Inferior parietal cortex (tissue), 1 donor: ENCODE measurements at regions not wholly inside any gene's neighbourhood (a gene's known extent, or its start where the extent isn't known, plus 50 kb on each side); places are given as distances from the start of the nearest gene placed in this dataset.
"Not testable (repeated sequence)": the region's sequence is repeated elsewhere in the genome, so short reads cannot be mapped to it uniquely, and the experiment has no call there.

Experiments used
- DNase-seq: peaks from one replicate; pipeline ENCODE4 v3.0.0-alpha.2; 2016; ENCODE audit errors: extremely low spot score

DNA sequence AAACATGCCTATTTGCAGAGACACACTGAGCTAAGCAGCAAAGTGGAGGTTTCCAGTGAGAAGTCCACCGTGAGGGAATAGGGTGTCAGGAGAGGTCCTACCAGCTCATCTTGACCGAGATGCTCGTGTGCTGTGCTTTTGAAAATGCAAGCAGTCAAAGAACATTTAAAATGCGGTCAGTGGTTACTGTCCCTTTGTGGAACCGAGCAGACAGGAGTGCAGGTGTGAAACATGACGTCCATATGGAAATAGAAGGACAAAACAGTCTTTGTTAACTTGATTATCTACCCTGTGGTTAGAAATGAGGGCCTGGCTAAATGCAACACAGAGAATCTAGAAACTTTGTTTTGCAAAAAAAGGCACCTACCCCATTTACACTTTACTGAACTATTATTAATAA, 473.3 kb downstream of the SPATA31A6 start:
- DNase-seq: not testable (repeated sequence)

DNA sequence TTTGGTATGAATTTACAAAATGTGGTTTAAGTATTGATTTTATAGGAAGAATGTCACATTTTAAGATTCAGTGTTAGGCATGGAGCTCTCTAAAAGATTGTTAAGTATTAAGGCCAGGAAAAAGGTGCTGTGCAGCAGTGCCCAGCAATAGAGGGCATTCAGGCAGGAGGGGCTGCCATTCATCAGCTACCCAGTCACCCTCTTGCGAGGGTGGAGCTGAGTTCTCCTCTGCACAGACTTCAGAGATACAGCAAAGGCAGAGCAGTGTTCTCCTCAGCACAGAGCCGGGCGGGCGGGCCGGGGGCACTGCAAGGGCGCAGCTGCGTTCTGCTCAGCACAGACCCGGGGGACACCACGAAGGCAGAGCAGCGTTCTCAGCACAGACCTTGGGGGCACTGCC, 474.0 kb downstream of the SPATA31A6 start:
- DNase-seq: not testable (repeated sequence)

DNA sequence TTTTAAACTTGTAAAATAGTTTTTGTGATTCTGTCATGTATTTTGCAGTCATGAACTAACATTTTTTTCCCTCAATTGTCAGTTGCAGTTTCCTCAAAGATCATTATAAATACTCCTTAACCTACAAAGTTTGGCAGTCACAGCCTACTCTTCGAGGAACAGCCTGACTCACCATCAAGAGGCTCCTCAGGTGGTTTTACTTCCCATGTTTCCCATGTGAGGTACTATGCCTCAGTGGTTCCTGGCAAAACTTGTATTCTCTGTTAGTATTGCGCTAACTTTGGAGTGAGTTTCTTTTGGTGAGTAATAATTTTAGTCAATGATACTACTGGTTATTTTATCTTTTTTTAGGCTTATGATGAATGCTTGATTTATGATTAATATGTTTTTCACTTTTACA, 513.7 kb downstream of the SPATA31A6 start:
- DNase-seq: not testable (repeated sequence)

- DNase-seq: not testable (repeated sequence)
Measured at GRCh38 chr9:42702890-42703289, 519.4 kb downstream of the SPATA31A6 start.

GRCh38 chr9:42724841-42725835, 541.7 kb downstream of the SPATA31A6 start:
- not testable (repeated sequence) for DNase-seq

DNA sequence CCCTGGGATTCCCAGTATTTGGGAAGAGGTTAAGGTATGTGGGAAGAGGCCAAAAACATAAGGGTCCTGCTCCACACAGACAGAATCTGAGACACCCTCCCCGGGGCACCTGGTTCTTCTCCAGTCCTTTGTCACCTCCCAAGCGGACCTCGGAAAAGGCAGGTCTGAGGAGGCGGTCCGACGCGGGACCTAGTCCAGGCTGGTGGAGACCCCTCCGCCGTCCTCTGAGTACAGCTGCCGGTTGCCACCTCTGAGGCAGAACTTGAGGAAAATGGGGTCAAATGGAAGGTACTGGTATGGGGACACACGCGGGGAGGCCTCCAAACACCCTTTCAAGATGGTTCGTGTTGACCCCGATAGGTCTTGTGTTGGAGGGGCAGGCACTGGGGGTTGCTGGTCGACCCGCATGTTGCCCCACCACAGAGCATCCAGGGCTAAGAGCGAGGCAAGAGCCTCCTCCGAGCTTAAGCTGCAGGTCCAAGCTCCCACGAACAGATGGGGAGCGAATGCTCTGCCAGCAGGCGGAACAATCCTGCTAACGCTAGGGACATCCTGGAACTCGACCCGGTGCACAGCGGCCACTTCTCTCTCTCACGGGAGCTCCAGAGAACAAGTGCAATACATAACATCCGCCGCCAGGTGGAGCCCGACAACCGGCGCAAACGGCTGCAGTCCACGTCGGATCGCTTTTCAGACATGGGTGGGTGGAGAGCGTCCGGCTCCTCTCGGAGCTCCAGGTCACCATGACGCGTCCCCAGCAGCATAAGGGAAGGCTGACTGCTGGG, 559.8 kb downstream of the SPATA31A6 start:
- DNase-seq: peak; percentile 76

GRCh38 chr9:42757251-42757650, 573.8 kb downstream of the SPATA31A6 start:
- not testable (repeated sequence) for DNase-seq

DNA sequence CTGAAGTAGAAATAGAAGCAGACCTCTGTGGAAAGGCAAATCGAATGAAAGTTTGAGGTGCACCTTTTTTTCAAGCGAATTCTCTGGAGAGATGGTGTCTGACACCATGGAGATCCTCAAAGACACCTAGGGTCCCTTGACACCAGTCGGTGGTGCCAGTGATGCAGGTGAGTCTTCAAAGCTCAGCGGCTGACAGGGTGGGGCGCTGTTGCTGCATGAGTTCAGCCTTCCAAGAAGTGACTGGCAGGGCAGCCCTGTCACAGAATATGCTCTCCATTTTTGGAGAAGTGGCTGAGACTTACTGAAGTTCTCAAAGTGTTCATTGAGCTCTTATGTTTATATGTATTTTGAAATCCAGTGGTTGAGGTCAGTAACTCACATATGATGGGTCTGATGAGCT, 575.9 kb downstream of the SPATA31A6 start:
- not testable (repeated sequence) for DNase-seq

GRCh38 chr9:42782201-42782600, 598.7 kb downstream of the SPATA31A6 start:
- not testable (repeated sequence) for DNase-seq

DNA sequence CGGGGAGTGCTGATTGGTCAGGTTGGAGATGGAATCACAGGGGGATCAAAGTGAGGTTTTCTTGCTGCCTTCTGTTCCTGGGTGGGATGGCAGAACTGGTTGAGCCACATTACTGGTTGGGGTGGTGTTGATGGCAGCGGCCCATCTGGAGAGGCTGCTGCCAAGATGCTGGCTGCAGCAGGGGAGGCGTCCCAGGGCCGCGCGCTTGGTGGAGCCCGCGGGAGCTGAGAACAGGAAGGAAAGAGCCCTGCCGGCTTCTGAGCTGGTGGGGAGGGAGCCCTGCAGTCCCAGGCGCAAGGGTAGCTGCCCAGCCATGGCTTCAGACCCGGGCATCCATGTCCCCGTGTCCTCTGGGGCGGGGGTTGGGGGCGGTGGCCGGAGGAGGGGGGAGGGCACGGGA, 609.3 kb downstream of the SPATA31A6 start:
- not testable (repeated sequence) for DNase-seq

DNA sequence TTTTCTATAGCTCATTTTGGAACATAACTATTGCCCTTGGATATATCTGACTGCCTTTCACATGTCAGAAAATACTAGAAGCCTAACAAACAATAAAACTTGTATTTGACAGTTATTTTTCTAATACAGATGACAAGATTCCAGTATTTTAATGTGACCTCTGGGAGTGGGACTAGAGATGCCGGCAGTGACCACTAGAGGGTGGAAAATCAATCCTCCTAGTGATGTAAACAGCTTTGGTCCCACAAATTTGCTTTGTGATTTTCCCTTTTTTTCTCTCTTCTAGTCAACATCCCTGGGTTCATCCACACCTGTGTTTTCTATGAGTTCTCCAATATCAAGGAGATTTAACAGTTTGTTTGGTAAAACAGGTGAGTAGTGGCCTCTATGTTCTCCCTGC, 615.1 kb downstream of the SPATA31A6 start:
- not testable (repeated sequence) for DNase-seq

GRCh38 chr9:42802716-42803115, 619.3 kb downstream of the SPATA31A6 start:
- not testable (repeated sequence) for DNase-seq

DNA sequence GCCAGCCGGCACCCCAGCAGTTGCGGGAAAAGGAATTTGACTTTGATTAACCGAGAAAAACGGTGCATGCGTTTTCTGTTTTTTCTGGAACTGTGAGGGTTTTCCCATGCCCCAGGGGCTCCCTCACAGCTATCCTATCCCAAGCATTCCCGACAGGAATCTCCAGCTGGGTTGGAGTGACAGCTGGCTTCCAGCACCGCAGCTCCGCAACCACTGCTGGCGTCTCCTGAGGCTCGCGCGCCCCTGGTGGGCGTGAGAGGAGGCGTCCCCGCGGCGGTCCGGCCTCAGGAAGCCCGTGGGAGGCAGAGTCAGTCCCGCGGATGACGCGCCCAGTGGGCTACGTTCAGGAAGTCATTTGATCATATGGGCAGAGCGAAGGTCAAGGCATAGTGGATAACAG, 623.2 kb downstream of the SPATA31A6 start:
- DNase-seq: not testable (repeated sequence)

- DNase-seq: not testable (repeated sequence)
Measured at GRCh38 chr9:42821468-42821867, 638.0 kb downstream of the SPATA31A6 start.

DNA sequence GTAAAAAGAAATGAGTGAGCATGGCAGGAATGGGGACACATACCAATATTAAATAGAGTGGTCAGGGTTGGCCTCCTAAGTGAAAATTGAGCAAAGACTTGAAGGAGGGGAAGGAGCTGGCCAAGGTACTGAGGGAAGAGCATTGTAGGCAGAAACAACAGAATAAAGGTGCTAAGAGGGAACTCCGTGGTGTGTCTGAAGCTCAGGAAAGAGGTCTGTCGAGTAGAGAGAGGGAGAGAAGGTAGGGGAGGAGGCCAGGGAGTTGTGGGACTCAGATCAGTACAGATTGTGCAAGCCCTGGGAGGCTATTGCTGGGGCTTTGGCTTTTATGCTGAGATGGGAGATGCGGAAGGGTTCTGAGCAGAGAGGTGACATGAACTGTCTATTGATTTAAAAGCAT, 664.7 kb downstream of the SPATA31A6 start:
- not testable (repeated sequence) for DNase-seq

DNA sequence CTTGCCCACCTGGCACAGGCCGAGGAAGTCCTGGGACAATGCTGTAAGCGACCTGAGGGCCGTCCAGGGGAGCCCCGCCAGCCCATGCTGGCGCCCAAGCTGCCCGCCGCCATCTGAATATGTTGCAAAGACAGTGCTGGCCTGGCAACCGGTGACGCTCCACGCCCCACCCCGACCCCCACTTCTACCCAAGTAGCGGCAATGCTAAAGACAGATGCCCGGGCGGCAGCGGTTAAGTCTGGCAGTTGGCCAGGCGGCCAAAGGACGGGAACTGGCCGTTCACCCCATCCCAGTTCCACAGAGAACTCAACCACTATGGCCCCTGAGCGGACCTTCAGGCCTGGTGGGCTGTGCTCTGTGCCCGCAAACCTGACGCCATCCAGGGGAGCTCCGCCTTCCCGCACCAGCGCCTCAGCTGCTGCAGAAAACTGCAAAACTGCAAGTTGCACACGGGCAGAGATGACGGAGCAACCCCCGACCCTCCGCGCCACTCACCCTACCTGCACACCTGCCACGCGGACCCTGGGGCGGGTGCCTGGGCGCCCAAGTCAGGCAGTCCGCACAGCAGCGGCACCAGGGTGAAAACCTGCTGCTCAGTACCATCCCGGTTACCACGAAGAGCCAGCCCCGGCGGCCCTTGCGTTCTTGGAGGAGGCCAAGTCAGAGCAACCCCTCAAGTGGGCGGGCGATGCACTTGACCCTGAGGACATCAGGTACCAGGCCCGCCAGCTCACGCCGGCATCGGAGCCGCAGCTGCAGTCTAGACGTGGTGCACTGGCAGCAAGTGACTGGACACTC, 667.6 kb downstream of the SPATA31A6 start:
- DNase-seq: not testable (repeated sequence)

DNA sequence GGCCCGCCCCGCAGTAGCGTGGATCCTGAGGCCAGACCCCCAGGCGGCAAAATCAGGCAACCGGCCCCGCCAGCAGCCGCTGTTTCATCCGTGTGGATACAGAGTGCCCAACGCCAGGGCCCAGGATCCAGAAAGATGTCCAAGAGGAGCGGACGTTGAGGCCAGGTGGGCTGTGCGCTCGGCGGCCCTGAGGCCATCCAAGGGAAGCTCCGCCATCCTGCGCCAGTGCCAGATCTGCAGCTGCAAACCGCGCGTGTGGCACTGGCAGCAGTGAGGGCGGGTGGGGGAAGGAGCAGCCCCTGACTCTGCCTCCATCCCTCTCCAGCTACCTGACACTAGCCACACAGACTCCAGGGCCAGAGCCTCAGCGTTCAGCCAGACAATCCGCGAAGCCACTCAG, 668.2 kb downstream of the SPATA31A6 start:
- DNase-seq: not testable (repeated sequence)

DNA sequence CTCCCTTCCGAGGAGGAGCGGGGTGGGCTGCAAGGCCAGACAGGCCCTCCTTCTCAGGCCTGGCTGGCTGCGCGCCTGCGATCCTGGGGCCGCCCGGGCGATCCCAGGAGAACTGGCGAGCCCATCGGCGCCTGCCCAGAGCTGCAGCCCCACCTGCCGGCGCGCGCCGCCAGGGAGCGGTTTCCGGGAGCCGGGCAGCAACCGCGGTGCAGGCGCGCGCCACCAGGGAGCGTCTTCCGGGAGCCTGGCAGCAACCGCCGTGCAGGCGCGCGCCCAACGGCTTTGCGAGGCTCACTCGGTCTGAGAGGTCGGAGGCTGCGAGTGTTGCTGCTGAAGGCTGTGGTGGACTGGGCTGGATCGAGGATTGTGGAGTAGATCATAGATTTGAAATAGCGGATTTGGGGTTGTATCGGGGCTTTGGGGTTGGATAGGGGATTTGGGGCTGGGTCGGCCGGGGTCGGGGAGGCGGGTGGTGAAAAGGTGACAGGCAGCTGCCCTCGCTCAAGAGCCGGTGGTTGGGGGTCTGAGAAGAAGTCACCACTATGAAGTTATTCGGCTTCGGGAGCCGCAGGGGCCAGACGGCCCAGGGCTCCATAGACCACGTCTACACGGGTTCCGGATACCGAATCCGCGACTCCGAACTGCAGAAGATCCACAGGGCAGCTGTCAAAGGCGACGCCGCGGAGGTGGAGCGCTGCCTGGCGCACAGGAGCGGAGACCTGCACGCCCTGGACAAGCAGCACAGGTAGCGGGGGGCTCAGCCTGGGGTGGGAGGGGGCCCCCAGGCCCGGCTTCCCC, 668.9 kb downstream of the SPATA31A6 start:
- peak; percentile 17 for DNase-seq

DNA sequence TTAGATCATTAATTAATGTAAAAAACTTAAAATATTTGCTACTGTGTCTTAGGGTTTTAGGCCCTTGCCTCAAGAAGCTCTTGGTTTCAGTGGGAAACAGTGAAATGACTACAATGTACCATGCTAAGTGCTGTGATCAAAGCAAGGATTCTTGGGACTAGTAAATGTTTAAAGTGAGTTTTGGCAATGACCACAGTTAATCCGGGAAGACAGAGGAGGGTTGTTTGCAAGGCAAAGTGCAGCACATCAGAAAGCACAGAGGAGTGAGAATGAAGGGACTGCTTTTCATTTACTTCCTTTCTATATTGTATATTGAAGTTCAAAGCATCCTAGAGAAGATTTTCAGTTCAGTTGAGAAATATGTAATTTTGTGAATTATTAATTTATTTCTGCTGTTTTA, 676.7 kb downstream of the SPATA31A6 start:
- not testable (repeated sequence) for DNase-seq

- not testable (repeated sequence) for DNase-seq
Measured at GRCh38 chr9:42862465-42862864, 679.0 kb downstream of the SPATA31A6 start.
